B cell (primary cell): ENCODE measurements at regions not wholly inside any gene's neighbourhood (a gene's known extent, or its start where the extent isn't known, plus 50 kb on each side); places are given as distances from the start of the nearest gene placed in this dataset.
"Not testable (repeated sequence)": the region's sequence is repeated elsewhere in the genome, so short reads cannot be mapped to it uniquely, and the experiment has no call there.

Source experiments
- ATAC-seq: fragments of 200-7000 bp; cut with Tn5 transposase; one replicate; pipeline ENCODE4 v1.10.0; 2021; ENCODE audit warnings: low read depth, mild to moderate bottlenecking, moderate number of reproducible peaks, moderate library complexity
- CTCF ChIA-PET: fragments of 350-600 bp; sonication (Branson Sonifier 250); formaldehyde crosslinking; loops from one replicate; lab custom pipeline; 2021; ENCODE audit warnings: antibody characterized with exemption, inconsistent platforms; lab: Charles Lee
- POLR2A ChIA-PET: fragments of 350-600 bp; sonication (Branson Sonifier 250); formaldehyde crosslinking; loops from one replicate; lab custom pipeline; 2021; ENCODE audit warnings: antibody characterized with exemption; lab: Charles Lee
- DNase-seq: peaks from one replicate; pipeline ENCODE4 v3.0.0; 2013
- H2AFZ ChIP-seq: 2 replicates; pipeline ENCODE4 v1.6.1; 2012; ENCODE audit warnings: mild to moderate bottlenecking, low read depth, low read length; ENCODE audit not compliant: insufficient read depth, poor library complexity, severe bottlenecking
- H3K27ac ChIP-seq, 2 donors: 1 replicate in 1 of 2; 2 replicates in 1 of 2; pipeline ENCODE4 v1.5.1; 2012 to 2013; ENCODE audit warnings: low read length in 2 of 2, mild to moderate bottlenecking in 2 of 2, moderate library complexity in 1 of 2
- H3K27me3 ChIP-seq, 4 experiments: fragments of 200-600 bp in 1 of 4; sonication (generic) in 1 of 4; replicated peaks in 1 of 4; 1 replicate in 2 of 4; 2 replicates in 2 of 4; pipeline versions ENCODE4 v1.6.1 to v1.7.0; 2013 to 2016; ENCODE audit warnings: low read length in 3 of 4, mild to moderate bottlenecking in 2 of 4, mixed read lengths in 1 of 4, moderate library complexity in 1 of 4; ENCODE audit not compliant: insufficient read depth in 4 of 4, control insufficient read depth in 3 of 4; ENCODE audit errors: control extremely low read depth in 1 of 4
- H3K36me3 ChIP-seq, 2 experiments: replicated peaks in 1 of 2; 1 replicate in 1 of 2; 2 replicates in 1 of 2; pipeline versions ENCODE4 v1.6.1 to v1.7.1; 2013; ENCODE audit warnings: low read length in 1 of 2; ENCODE audit not compliant: insufficient read depth in 2 of 2, control insufficient read depth in 1 of 2; ENCODE audit errors: control extremely low read depth in 1 of 2, extremely low read depth in 1 of 2
- H3K4me1 ChIP-seq, 2 donors: fragments of 200-600 bp in 1 of 2; sonication (generic) in 1 of 2; 1 replicate in 1 of 2; 2 replicates in 1 of 2; pipeline versions ENCODE4 v1.5.1 to v1.6.1; 2013 to 2017; ENCODE audit warnings: low read length in 2 of 2; ENCODE audit not compliant: control insufficient read depth in 2 of 2, insufficient read depth in 2 of 2
- H3K4me2 ChIP-seq: replicated peaks from 2 replicates; pipeline ENCODE3; 2012; ENCODE audit warnings: mild to moderate bottlenecking, low read depth, low read length; ENCODE audit not compliant: poor library complexity, severe bottlenecking
- H3K4me3 ChIP-seq, 5 experiments: fragments of 200-600 bp in 1 of 5; sonication (generic) in 1 of 5; 1 replicate in 3 of 5; 2 replicates in 2 of 5; pipeline versions ENCODE4 v1.5.1 to v1.7.0; 2011 to 2016; ENCODE audit warnings: low read length in 4 of 5, mild to moderate bottlenecking in 4 of 5, low read depth in 2 of 5, control low read depth in 1 of 5, moderate library complexity in 1 of 5; ENCODE audit not compliant: insufficient read depth in 1 of 5; ENCODE audit errors: control extremely low read depth in 1 of 5, extremely low read depth in 1 of 5
- H3K79me2 ChIP-seq: fragments of 200-600 bp; sonication (generic); one replicate; pipeline ENCODE4 v1.6.0; 2016; ENCODE audit warnings: low read length; ENCODE audit not compliant: control insufficient read depth, insufficient read depth
- H3K9ac ChIP-seq: fragments of 200-600 bp; sonication (generic); 2 replicates; pipeline ENCODE4 v1.6.1; 2017; ENCODE audit warnings: mild to moderate bottlenecking, low read length, moderate library complexity
- H3K9me3 ChIP-seq, 3 donors: one replicate each; pipeline versions ENCODE4 v1.6.1 to v1.7.1; 2013; ENCODE audit warnings: low read length in 2 of 3; ENCODE audit not compliant: control insufficient read depth in 2 of 3, insufficient read depth in 1 of 3; ENCODE audit errors: control extremely low read depth in 1 of 3
- H4K20me1 ChIP-seq: 2 replicates; pipeline ENCODE4 v1.6.0; 2012; ENCODE audit warnings: mild to moderate bottlenecking, low read length; ENCODE audit not compliant: insufficient read depth, control insufficient read depth, poor library complexity, severe bottlenecking
- H3K27ac Mint-ChIP-seq: one replicate; pipeline ENCODE4 v1.8.0; 2021; ENCODE audit warnings: mixed read lengths
- H3K27me3 Mint-ChIP-seq: one replicate; pipeline ENCODE4 v1.8.0; 2021; ENCODE audit warnings: mixed read lengths
- H3K4me1 Mint-ChIP-seq: one replicate; pipeline ENCODE4 v1.8.0; 2021; ENCODE audit warnings: mixed read lengths
- H3K4me3 Mint-ChIP-seq: one replicate; pipeline ENCODE4 v1.8.0; 2021; ENCODE audit warnings: mixed read lengths
- H3K9me3 Mint-ChIP-seq: one replicate; pipeline ENCODE4 v1.8.0; 2022; ENCODE audit warnings: mixed read lengths; ENCODE audit not compliant: insufficient read depth
- WGBS: methylation state at CpG from one replicate; pipeline ENCODE4 v1.1.5; 2013; ENCODE audit warnings: missing lambda C conversion rate; ENCODE audit not compliant: insufficient coverage; 5-methylcytosine and 5-hydroxymethylcytosine counted together
- intact Hi-C: fragments of 100-400 bp; cut with micrococcal nuclease; formaldehyde crosslinking; loops from one replicate; pipeline ENCODE4 v1.10.0; 2022

- H3K36me3 ChIP-seq, H3K9me3 Mint-ChIP-seq, ATAC-seq, H3K27me3 Mint-ChIP-seq, H3K9ac ChIP-seq, H2AFZ ChIP-seq, H3K27me3 ChIP-seq, CTCF ChIA-PET, H3K27ac Mint-ChIP-seq, H3K27ac ChIP-seq, H3K79me2 ChIP-seq, H3K4me3 ChIP-seq, H3K9me3 ChIP-seq, H3K4me2 ChIP-seq, POLR2A ChIA-PET, DNase-seq, H3K4me3 Mint-ChIP-seq, H3K4me1 Mint-ChIP-seq, H3K4me1 ChIP-seq, intact Hi-C loops, H4K20me1 ChIP-seq: not testable (repeated sequence)
- WGBS: no CpG with 5 or more reads among the region's 6 CpGs
Observed at GRCh38 chr16:16614484-16614883, 235.5 kb downstream of the NPIPA7 start.

- POLR2A ChIA-PET, H3K79me2 ChIP-seq, DNase-seq, intact Hi-C loops, H3K4me3 ChIP-seq, H3K4me3 Mint-ChIP-seq, CTCF ChIA-PET, H4K20me1 ChIP-seq, H3K9me3 Mint-ChIP-seq, H3K4me1 ChIP-seq, H3K9me3 ChIP-seq, H3K9ac ChIP-seq, ATAC-seq, H3K4me2 ChIP-seq, H3K27me3 Mint-ChIP-seq, H3K4me1 Mint-ChIP-seq, H3K27ac Mint-ChIP-seq, H3K36me3 ChIP-seq, H3K27me3 ChIP-seq, H2AFZ ChIP-seq, H3K27ac ChIP-seq: not testable (repeated sequence)
- WGBS: 96% methylated on average over 16 of the region's 33 CpGs
Observed at GRCh38 chr16:16618963-16619465, 240.1 kb downstream of the NPIPA7 start.

- H3K4me1 ChIP-seq, intact Hi-C loops, H3K9ac ChIP-seq, DNase-seq, H3K4me1 Mint-ChIP-seq, H3K9me3 ChIP-seq, H3K79me2 ChIP-seq, POLR2A ChIA-PET, H3K36me3 ChIP-seq, H2AFZ ChIP-seq, H3K4me2 ChIP-seq, H3K4me3 Mint-ChIP-seq, H3K9me3 Mint-ChIP-seq, H4K20me1 ChIP-seq, ATAC-seq, H3K27ac ChIP-seq, H3K4me3 ChIP-seq, H3K27me3 Mint-ChIP-seq, H3K27me3 ChIP-seq, CTCF ChIA-PET, H3K27ac Mint-ChIP-seq: not testable (repeated sequence)
- WGBS: no CpG with 5 or more reads among the region's 3 CpGs
Observed at GRCh38 chr16:16624367-16624766, 245.4 kb downstream of the NPIPA7 start.

GRCh38 chr16:16625140-16625539 is 246.2 kb downstream of the NPIPA7 start:
- H3K9me3 Mint-ChIP-seq, POLR2A ChIA-PET, H4K20me1 ChIP-seq, H3K27ac Mint-ChIP-seq, DNase-seq, H2AFZ ChIP-seq, H3K4me1 ChIP-seq, H3K27me3 ChIP-seq, H3K27ac ChIP-seq, H3K79me2 ChIP-seq, H3K4me3 Mint-ChIP-seq, H3K9me3 ChIP-seq, H3K4me3 ChIP-seq, H3K36me3 ChIP-seq, H3K4me1 Mint-ChIP-seq, H3K9ac ChIP-seq, H3K27me3 Mint-ChIP-seq, H3K4me2 ChIP-seq, intact Hi-C loops, ATAC-seq, CTCF ChIA-PET: not testable (repeated sequence)
- 83% methylated on average over 1 of the region's 2 CpGs for WGBS
